Cardiac septum (tissue), 1 donor: ENCODE measurements at regions not wholly inside any gene's neighbourhood (a gene's known extent, or its start where the extent isn't known, plus 50 kb on each side); places are given as distances from the start of the nearest gene placed in this dataset.

ENCODE experiments used
- DNase-seq: peaks from one replicate; pipeline ENCODE4 v3.0.0-alpha.2; 2020; ENCODE audit warnings: low spot score
- intact Hi-C: fragments of 100-400 bp; cut with DNase I; formaldehyde crosslinking; loops from one replicate; pipeline ENCODE4 v1.14.0; 2022
- donor health status: DM: no; HTN: no; CAD: no.

DNA sequence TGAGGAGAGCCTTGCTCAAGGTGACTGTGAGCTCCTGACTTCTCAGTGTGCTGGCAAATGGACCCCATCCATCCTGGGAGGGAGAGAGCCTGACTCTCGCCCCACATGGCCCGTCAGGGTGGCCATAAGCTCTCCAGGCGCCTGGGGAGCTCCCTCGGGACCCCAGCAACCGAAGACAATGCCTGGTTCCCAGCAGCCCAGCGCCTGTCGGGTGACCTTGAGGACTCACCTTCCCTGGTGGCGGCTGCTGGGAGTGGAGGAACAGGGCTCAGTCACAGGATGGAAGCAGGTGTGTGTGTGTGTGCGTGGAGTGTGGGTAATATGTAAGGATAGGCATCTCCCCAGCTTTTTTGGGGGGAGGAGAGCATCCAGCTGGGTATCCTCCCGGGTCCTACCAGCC is 190.3 kb downstream of the MELK start:
- intact Hi-C loops: no loop called here
- no peak for DNase-seq

DNA sequence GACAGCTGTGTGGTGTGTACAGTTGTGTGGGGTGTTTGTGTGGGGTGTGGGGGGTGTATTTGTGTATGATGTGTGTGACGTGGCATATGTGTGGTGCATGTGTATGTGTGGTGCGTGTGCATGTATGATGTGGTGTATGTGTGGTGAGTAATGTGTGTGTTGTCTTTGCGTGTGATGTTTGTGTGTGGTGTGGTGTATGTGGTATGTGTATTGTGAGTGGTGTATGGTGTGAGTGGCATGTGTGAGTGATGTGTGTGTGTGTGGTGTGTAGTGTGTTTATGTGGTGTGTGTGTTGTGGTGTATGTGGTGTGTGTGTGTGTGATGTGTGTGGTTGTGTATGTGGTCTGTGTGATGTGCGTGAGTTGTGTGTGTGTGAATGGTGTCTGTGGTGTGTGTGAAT is 191.1 kb downstream of the MELK start:
- intact Hi-C loops: no loop called here
- DNase-seq: no peak

DNA sequence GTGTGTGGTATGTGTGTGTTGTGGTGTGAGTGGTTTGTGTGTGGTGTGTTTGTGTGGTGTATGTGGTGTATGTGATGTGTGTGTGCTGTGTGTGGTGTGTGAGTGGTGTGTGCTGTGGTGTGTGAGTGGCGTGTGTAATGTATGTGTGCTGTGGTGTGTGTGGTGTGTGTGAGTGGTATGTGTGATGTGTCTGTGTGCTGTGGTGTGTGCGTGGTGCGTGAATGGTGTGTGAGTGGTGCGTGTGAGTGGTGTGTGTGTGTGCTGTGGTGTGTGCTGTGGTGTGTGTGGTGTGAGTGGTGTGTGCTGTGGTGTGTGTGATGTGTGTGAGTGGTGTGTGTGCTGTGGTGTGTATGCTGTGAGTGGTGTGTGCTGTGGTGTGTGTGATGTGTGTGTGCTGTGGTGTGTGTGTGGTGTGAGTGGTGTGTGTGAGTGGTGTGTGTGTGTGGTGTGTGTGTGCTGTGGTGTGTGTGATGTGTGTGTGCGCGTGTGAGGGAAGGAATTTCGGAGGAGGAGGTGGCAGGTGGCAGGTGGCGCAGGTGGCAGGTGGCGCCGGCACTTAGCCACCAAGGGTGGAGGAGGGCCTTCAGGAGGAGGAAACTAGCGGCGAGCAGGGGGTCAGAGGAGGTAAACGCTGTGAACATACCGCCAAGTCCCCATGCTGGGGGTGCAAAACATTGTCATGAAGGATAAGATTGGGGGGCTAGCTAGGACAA is 191.8 kb downstream of the MELK start:
- DNase-seq: no peak
- intact Hi-C loops: no loop called here

DNA sequence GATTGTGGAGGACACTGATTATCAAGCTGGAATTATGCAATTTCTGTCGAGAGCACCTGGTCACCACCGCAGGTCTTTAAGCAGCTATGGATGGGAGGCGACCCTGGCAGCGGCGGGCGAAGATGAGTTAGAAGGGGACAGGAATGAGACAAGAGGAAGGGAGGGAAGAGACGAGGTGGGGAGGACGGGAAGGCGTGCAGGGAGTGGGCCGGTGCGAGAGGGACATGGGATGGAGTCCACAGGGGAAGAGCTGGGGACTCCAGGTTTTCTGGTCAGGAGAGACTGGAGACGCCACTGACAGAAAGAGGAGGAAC is 192.3 kb downstream of the MELK start:
- intact Hi-C loops: no loop called here
- no peak for DNase-seq

DNA sequence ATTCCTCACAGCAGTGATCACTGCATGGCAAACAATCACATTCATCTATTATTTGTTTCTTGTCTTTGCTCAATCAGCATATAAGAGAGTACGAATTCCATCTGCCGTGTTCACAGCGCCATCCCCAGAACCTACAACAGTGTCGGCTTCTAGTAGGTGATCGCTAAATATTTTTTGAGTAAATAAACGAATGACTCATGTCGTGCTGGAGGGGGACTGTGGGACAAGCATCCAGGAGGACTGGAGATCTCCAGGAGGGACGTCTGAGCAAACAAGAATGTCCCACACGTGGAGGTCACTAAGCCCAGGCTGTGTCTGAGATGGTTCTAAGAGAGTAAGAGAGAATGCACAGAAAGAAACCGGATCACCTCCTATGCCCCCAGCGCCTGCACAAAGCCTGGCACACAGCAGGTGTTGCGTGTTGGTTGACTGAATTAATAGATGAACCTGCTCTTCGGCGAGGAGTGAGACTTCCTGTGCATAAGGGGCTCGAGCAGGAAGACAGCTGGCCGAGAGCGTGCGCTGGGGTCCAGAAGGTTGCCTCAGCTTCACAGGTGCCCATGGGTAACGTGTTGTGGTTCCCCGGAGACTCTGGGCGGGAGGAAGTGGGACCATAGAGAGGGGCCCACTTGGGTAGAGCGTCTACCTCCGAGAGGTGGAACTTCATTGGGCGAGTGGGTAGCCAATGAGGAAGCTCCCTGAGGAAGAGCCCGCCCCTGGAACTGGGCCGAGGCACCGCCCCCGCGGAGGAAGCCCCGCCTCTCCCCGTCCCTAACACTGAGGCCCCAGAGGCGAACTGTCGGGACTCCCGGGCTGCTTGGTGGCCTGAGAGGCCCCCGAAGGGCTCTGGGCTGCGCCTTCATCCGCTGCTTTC is 193.0 kb downstream of the MELK start:
- DNase-seq: peak; percentile 79
- intact Hi-C loops: no loop called here

DNA sequence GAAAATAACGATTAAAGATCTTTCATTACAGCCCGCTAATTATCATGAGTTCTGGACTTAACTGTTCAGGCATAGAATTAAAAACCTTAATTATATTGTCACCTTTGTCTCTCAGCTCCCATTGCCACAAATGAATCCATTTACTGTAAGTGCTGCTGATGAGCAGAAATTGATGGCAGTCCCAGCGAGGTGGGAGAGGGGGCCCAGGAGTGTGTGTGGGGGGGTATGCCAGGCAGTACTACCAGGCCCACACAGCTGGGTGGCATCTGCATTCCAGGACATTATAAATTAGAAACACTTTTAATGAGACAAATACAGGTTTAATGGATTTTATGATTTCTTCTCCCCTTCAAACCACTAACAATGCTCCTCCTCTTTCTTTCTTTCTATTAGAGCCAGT is 196.0 kb downstream of the MELK start:
- DNase-seq: no peak
- intact Hi-C loops: no loop called here

DNA sequence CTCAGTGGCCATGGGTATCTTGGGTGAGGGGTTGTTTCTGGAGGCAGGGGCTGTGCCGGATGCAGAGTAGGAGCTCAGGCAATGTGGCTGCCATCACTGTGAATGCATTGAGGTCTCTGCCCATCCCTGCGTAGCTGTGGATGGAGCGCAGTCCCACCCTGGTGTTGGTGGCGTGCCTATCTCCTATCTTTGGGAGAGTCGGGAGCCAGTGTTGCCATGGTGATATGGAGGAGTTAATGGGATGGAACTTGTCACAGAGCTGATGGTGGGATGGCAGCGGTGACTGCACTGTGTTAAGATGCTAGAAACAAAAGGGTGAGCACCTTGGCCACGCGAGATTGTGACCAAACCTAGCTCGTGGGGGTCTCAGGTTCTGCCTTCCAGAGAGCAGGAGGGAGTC is 197.3 kb downstream of the MELK start:
- DNase-seq: no peak
- intact Hi-C loops: no loop called here

DNA sequence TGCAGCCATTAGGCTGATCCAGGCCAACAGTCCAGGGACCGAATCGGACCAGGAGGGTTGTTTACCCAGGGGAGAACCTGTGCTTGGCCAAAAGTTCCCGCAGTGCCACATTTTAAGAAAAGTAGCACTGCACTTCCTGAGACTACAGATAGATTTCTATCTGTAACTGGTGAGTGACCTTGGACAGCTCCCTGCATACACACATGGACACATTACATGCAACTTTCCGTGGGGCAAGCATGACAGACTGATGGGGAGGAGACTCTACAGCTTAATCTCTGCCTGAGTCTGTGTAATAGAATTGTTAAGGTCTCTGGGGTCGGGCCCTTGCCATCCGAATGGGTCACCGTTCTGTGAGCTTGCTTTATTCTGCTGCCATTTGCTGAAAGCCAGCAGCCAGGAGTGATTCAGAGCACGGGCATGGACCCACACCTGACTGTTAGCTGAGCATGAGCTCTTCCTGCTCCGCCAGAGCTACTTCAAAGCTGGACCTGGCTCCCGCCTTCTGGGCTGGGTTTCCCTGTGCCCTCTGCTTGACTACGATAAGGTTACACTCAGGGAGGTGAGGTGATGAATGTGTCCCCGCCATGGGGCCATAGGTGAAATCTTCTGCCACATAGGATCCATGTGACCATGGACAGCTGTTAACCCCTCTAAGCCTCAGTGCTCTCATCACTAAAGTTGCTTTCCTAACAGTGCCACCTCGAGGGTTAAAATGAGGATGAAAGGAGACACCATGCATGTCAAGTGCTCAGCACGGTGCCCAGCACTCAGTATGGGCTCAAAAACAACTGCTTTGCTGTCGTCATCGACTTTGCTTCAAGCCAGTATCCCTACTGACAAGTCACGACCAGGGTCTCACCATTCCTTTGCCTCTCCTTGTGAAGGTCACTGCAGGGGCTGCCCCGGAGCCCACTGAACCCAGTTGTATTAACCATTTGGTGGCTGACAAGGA is 200.0 kb downstream of the MELK start:
- intact Hi-C loops: no loop called here
- DNase-seq: no peak

DNA sequence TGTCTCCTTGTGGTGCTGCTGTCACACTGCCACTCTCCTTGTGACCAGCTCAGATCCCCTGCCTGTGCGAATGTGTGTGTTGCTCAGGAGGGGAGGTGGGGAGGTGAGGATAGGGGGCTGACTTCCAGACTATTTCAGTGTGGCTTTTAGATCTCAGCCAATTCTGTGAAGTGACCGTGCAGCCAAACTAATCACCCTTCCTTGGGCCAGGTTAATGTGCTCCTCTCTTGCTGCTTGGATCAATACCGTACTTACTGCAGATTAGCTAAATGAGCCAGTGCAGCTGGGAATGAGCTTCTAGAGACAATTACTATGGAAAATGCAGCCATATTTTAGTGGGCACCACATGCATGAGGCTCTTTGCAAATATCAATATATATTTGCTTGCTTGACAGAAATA is 206.0 kb downstream of the MELK start:
- intact Hi-C loops: no loop called here
- no peak for DNase-seq

DNA sequence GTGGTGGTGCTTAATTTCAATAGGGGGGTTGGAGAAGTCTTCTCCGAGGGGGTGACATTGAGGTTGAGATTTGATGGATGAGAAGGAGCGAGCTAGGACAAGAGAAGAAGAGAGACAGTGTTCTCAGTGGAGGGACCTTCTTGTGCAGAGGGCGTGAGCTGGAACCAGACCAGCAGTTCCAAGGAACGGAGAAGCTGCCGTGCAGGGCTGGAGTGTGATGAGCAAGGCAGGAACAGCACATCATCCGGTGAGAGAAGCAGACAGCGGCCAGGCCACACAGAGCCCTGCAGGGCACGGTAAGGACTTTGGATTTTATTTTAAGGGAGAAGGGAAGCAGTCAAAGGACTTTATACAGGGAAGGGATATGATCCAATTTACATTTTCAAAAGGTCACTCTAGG is 206.9 kb downstream of the MELK start:
- intact Hi-C loops: no loop called here
- DNase-seq: no peak

DNA sequence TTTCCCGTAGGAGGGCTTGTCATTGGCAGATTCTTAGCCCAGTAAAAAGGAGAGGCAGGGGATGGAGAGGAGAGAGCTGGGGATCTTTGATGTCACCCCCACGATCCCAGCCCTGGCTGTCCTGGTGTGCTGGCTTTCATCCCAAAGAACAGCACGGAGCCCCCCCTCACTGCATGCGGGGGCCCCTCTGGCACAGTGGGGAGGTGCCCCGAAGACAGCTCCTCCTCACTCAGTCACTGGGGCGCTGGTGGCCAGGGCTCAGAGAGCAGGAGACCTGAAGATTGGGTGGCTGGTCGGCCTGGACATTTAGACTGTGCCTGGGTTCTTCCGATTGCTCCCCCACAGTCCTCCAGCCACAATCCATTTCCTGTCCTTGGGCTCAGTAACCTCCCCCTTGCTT is 207.5 kb downstream of the MELK start:
- DNase-seq: no peak
- intact Hi-C loops: no loop called here

DNA sequence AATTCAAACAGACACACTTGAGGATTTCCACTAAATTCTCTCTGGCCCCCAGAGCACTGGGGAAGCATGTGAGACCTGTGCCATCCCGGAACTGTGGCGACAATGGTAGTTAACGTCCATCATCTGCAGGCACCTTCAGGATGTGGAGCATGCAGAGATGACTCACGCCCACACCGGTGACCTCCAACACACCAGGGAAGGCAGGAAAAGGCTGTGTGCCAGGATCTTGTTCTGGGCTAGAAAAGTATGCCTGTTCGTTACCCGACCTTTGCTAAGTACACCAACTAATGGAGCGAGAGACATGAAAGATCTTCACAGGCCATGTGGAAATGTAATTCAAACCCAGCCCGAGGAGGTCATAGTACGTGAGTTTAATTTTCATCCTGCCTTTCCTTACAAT is 208.8 kb downstream of the MELK start:
- intact Hi-C loops: no loop called here
- no peak for DNase-seq
